Skeletal muscle cell (primary cell): ENCODE measurements at regions not wholly inside any gene's neighbourhood (a gene's known extent, or its start where the extent isn't known, plus 50 kb on each side); places are given as distances from the start of the nearest gene placed in this dataset.

Experiments
- DNase-seq: peaks from one replicate; pipeline ENCODE4 v3.0.0-alpha.2; 2010; ENCODE audit warnings: low read depth
- H3K4me3 ChIP-seq: 2 replicates; pipeline ENCODE4 v1.5.1; 2011; ENCODE audit warnings: low read depth, mild to moderate bottlenecking, control low read depth, low read length, moderate library complexity

DNA sequence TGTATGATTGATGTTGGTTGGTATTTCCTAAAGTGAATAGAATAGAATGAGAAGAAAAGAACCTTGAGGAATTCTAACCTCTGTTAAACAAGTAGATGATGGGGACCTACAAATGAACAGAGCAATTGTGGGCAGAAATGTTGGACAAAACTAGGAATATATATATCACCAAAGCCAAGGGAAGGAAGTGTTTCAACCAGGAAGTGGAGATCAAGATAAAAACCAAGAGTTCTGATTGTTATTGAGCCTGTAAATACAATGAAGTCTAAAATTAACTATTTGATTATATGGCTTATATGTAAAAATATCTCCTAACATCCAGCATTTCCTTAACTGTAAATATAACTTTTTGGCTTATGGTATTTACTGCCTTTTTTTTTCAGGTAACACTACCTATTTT is 730.0 kb downstream of the SOCS6 start:
- H3K4me3 ChIP-seq, result no peak overlapping the region

DNA sequence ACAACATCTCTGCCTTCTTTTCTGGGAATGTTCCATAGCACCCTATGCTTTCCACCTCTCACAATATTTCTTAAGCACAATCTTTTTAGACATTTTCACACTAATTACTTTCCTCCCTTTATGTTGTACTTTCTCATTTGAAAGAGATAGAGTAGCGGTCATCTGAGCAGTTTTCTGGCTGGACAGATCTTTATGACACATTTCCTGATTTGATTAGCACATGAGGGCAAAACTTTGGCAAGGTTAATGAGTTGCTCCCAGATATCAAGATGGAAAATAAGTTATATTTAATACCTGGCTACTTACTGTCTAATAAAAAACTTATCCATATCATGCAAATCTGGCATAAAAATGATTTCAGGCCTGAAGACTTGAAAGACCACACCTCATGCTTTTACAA is 723.9 kb downstream of the SOCS6 start:
- H3K4me3 ChIP-seq, result no peak overlapping the region
- no peak for DNase-seq

More for the DNA sequence above, 730.0 kb downstream of the SOCS6 start:
- no peak for DNase-seq

DNA sequence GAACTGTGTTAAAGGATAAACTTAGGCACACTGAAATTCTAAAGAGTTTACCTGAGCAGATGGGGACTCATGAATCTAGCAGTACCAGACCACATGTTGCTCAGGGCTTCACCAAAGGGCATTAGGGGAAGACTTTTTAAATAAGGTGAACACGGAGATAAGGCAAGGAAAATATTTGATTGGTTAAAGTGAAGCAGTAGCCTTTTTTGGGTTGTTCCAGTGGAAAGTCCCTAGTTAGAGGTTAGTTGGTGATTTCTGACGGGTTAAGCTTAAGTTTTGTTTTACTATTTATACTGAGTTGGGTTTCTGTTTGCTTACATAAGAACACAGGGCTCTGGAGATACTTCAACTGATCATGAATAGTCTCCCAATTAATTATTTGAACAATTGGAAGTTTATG is 722.5 kb downstream of the SOCS6 start:
- H3K4me3 ChIP-seq, result no peak overlapping the region
- no peak for DNase-seq

DNA sequence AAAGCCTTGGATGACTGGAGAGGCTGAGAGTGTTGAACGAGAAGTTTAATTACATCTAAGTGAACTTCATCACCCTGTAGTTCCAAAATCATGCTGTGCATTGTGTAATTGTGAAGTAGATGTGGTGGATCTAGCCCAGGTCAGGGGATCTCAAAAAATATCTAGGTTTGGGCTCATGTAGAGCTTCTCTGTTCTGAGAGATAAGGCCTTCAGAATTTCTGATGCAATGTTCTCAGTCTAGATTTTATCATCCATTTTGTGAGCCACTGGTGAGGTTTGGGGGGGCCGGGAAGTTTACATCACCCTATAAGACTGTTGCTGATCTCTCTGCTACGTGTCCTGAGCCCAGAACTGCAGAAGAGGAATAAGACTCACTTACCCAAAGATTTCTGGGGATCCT is 719.4 kb downstream of the SOCS6 start:
- no peak for DNase-seq
- H3K4me3 ChIP-seq, result no peak overlapping the region

DNA sequence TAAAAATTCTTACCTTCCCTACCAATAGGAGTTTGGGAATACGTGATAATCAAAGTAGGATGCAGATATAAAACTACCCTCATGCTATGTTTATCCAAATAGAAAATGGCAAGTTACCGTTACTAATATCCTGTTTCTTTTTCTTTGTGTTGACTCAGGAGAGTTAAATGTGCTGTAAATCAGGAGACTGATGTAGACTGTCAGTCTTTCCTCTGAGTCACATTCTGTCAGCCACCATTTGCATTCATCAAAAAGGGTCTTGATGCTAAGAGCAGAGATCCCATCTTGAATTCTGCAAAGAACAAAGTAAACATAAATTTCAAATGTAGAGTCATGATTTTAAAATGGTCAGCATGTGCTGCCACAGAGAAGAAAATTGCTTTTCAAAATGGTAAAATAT is 712.8 kb downstream of the SOCS6 start:
- H3K4me3 ChIP-seq, result no peak overlapping the region
- no peak for DNase-seq

DNA sequence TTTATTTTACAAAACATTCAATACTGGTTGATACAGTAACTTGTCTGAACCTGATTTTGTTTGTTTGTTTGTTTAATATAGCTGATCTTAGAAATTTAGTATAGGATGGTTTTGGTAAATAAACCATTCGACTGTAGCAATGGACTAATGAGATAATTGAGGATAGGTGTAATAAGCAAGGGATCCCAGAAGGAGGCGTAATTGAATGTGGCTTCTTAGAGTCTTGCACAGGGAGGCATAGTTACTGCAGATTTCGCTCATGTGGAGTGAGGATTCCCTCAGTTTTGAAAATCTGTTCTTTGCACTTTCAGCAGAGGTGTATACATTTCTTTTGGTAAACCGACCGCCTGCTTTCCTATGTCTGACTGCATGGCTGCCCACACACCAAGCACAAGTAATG is 709.6 kb downstream of the SOCS6 start:
- H3K4me3 ChIP-seq, result no peak overlapping the region

DNA sequence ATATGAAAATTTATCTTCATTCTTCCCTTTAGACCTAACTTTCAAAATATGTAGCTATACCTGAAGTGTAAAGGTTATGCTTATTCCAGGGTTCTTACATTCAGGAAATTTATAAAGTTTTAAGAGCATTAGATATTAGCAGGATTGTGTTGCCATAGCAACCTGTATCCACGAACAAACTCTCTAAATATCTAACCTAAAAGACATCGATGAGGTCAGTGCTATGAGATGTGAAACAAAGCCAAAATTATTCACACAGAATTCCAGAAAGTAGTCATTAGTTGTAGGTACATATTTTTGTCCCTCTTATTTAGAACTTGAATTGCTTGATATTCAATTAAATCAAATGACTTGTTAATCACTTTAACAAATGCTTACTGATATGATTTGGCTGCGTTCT is 705.3 kb downstream of the SOCS6 start:
- H3K4me3 ChIP-seq, result no peak overlapping the region
- no peak for DNase-seq

More for the DNA sequence above, 709.6 kb downstream of the SOCS6 start:
- no peak for DNase-seq

DNA sequence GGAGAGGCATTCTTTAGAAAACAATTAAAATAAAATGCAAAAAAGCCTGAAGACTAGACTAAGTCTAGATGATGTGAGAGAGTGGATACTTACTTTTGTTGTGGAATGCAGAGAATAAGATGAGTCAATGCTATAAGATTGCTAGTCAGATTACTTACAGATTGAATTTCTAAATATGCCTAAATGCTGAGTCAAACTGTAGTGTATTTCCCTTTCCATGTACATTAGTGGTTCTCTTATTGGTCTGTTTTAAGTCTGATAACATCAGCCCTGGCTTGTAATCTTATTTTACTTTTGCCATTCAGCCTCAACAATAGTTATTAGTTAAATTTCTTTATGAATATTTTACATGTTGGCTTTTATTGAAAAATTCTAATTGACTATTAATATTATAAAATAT is 702.7 kb downstream of the SOCS6 start:
- H3K4me3 ChIP-seq, result no peak overlapping the region
- DNase-seq, result no peak

DNA sequence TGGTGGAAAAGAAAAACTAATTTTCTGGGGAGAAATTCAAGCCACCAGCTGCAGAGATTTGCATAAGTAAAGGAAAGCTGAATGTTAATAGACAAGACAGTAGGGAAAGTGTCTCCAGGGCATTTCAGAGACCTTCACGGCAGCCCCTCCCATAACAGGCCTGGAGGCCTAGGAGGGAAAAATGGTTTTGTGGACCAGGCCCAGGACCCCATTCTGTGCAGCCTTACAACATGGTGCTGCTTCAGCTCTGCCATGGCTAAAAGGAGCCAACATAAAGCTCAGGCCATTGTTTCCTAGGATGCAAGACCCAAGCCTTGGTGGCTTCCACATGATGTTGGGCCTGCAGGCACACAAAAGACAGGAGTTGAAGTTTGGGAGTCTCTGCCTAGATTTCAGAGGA is 697.1 kb downstream of the SOCS6 start:
- H3K4me3 ChIP-seq, result no peak overlapping the region
- no peak for DNase-seq

DNA sequence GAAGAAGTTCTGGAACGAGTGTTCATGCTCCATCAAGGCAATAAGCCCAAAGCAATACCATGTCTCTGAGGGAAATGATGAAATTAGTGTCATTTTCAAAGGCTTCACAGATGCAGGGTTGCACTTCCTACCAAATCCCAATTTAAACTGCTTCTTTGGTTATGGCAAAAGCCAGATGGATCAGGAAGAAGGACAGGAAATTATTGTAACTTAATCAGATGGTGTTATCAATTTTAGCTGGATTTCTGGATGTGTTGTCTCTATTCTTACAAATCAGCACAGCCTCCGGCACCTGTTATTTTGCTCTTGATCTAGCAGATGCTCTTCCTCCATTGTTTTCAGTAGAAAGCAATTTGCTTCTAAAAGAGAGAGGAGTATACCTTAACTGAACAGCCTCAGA is 693.4 kb downstream of the SOCS6 start:
- DNase-seq, result no peak
- H3K4me3 ChIP-seq, result no peak overlapping the region

DNA sequence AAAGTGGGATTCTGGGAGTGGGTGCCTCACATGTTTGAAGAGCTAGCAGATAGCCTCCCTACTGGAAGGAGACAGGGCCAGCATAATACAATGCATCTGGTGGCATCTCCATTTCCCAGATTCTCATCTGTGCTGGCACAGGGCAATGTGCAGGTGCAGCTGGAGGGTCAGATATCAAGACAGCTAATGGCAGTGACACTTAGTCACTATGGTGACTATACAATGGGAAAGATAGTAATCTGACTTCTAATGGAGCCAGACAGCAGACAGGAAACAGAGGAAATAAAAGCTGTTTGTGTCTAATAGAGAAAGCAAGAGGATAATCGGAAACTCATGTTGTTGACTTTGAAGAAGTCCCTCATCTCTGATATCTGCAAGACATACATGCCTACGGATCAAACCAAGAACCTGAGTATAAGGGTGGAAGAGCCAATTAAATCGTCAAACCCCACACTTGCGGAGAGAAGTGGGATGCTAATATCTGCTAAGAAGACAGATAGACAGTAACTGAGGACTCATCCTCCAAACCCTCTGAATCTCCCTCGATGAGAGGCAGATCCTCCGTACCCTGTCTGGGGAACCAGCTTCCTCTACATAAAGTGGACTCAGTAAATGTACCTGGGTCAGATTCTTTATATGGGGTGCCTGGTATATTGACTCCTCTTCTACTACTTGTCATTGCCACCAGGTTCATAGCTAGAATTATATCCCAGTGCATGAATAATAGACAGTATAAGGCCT is 692.7 kb downstream of the SOCS6 start:
- H3K4me3 ChIP-seq, result no peak overlapping the region
- DNase-seq, result no peak

DNA sequence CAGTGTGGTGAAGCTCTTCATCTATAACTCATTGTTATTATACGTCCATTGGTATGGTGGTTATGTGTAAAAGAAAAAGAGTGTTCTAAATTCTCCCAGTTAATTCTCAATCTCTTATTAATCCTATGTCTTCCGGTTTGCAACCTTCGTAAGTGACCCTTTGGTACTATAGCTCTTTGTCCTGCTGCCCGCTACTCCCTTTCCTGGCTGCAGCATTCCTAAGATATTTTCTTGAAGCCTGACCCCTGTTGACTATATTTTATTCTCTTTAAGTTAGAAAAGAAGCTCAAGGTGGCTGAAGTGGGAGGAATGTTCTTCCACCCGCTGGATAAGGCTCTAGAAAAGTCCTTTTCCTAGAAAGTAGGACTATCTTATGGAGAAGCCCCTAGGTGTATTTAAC is 684.8 kb downstream of the SOCS6 start:
- no peak for DNase-seq
- no peak overlapping the region for H3K4me3 ChIP-seq

DNA sequence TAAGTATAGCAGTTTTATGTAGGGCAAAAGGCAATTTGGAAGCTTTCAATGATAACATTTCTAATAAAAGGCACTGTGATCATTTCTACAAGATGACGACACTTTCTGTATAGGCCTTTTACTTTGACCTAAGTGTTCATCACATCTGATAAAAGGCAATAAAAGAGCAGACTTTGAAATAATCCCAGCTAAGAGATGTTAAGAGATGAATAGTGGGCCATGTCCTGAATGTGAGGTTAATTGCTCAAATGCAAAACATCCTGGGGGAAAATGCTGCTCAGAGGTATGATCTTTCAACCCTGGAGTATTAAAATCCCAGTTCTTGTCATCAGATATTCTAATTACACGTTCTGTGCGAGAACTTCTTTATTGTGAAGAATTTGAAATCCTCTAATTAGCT is 677.6 kb downstream of the SOCS6 start:
- no peak overlapping the region for H3K4me3 ChIP-seq
- DNase-seq, result no peak

DNA sequence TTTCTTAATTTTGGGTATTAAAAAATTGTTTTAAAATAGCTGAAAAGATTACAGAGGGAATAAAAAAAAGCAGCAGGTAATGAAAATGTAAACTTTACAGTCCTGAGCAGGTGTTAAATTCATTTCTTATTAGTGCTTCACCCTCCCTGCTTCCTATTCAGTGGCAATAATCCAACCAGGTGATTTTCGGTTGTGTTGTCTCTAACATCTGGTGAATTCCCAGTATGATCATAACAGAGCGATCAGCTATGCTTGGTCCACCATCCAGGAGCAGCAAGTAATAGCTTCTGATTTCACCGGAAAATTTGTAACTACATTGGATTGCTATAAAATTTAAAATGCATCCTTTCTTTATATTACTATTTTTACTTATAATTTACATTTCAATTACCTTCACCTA is 673.1 kb downstream of the SOCS6 start:
- no peak overlapping the region for H3K4me3 ChIP-seq
- no peak for DNase-seq

DNA sequence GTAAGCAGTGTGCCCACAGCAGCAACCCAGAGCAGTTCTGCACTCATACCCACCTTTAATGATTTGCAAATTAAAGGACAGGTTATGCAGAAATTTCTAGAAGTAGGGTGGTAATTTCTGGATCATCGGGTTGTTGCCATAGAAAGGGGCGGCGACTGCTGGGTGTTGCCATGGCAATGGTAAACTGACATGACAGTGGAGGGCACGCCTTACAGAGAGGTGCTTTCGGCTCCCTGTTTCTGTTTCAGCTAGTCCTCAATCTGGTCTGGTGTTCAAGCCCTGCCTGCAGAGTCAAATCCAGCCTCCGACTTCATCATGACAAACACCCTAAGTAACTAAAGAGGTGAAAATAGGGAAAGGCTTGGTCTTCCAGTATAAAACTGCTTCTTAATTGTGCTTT is 667.7 kb downstream of the SOCS6 start:
- DNase-seq, result no peak
- no peak overlapping the region for H3K4me3 ChIP-seq

DNA sequence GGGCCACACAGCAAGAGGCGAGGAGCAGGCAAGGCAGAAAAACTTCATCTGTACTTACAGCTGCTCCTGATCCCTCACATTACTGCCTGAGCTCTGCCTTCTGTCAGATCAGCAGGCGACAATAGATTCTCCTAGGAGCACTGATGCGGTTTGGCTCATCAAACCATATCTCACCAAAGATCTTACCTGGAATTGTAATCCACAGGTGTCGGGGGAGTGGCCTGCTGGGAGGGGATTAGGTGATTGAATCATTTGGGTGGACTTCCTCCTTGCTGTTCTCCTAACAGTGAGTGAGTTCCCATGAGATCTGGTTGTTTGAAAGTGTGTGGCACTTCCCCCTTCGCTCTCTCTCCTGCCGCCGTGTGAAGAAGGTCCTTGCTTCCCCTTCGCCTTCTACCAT is 647.3 kb downstream of the SOCS6 start:
- DNase-seq, result no peak
- H3K4me3 ChIP-seq, result no peak overlapping the region

DNA sequence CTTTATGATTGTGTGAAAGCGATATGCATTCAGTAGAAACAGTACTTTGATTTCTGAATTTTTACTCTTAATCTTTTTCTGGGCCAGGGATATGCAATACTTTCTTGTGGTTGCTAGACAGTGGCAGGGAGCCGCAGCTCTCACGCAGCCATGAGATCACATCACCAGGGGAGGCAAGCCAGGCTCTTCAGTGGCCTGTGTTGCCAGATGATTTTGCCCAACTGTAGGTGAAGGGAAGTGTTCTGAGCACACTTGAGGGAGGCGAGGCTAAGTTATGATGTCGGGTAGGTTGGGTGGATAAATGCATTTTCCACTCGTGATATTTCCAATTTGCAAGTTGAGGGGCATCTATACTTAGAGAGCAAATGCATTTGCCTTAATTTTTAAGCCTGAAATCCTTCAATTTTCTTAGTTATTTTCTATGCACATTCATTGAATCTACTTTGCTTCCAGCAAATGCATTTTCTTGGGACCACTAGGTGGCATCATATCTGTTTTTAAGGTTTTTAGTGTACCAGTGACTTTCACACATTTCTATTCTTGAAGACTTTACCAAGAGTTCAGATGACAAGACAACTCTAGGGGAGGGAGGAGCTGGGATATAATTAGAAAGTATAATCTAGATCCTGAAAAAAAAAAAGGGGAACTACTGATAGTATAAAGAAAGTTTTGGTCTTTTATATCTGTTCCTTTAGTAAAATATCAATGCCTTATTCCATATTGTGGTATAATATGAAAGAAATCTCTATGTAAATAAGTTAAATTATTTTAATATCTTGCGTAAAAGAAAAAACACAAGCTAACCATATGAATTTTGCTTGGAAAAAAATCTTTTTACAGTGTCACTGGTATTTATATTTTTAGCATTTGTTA is 643.3 kb downstream of the SOCS6 start:
- no peak overlapping the region for H3K4me3 ChIP-seq
- DNase-seq, result no peak

DNA sequence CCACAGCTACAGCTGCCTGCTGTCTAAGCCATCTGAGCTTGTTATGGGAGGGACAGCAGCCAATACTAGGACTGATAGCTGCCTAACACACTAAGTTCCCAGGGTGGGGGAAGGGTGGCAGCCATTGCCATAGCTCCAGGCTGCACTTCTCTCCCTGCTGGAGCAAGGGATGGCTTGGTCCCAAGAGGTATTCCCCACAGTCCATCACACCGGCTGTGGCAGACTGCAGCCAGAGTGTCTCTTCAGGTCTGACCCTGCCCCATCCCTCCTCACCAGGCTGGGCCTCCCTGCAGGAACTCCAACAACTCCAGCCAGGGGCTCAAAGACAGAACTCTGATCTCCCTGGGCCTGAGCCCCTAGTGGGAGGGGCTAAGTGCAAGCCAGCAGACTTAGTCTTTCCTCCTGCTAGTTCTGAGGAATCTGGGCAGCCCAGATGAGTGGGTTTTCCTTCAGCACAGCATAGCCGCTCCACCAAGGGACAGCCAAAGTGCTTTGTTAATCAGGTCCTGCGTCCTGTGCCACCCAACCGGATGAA is 632.1 kb downstream of the SOCS6 start:
- DNase-seq, result no peak
- no peak overlapping the region for H3K4me3 ChIP-seq

DNA sequence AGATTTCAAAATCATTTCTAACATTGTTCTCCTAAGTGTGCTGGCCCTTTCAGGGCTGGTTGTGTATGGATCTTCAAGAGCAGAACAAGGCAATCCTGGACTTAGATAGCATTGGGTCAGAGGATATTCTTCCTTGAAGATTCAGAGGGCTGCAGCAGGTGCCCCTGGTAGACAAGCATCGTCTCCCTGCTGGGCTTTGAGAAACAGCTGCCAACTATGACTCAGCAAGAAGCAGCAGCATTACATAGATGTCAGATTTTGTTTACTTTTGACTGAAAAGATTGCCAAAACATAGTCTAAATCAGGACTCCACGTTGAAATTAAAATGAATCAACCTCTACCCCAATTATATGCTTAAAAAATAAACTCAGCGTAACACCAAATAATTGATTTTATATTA is 618.8 kb downstream of the SOCS6 start:
- no peak for DNase-seq
- no peak overlapping the region for H3K4me3 ChIP-seq

DNA sequence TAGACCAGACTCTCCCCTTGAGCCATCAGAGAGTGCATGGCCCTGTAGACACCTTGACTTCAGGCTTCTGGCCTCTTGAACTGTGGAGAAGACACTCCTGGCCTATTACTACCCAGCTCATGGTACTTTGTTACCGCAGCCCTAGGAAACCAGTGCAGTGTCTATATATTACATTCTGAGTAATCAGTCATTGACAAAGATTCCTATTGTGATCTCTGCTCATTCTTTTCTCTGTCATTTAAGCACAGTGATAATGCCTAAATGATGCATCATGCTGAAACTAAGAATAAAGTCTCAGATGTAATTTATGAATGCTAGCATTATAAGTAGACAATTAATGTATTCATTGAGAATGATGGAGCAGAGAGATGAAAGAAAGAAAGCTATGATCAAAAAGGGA is 603.5 kb downstream of the SOCS6 start:
- H3K4me3 ChIP-seq, result no peak overlapping the region
- DNase-seq, result no peak

DNA sequence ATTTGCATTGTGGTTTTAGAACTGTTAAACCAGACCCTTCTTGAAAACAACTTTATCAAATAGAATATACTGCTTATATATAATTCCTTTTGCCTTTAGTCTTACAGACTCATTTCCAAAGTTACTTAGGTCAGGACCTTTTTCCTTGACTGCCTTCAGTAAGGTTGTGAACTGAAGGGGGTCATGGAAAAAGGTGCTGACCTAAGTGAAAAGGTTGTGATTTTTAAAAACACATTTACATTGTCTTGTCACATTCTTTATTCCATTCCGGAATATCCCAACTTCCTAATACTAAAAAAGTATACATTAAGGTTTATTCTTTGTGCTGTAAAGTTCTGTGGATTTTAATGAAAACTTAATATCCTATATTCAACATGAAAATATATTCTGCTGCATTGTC is 581.4 kb downstream of the SOCS6 start:
- DNase-seq, result no peak
- no peak overlapping the region for H3K4me3 ChIP-seq
